ENCODE measurements at regions not wholly inside any gene's neighbourhood (a gene's known extent, or its start where the extent isn't known, plus 50 kb on each side); places are given as distances from the start of the nearest gene placed in this dataset.

- Mint-ChIP-seq H3K4me3 (no peak overlapping the region), H3K4me1 (no peaks in the 10 kb centered on the region), H3K27ac (no peak overlapping the region), H3K36me3 (ENCODE audit: low read depth) (no peaks in the 10 kb centered on the region), H3K9me3 (no peaks in the 10 kb centered on the region), H3K27me3 (peaks cover 6% of the 10 kb centered on the region)
- no peak for TF ChIP-seq CTCF (IDR thresholded peaks at IDR 0.05)
- ATAC-seq (ENCODE audit: low read depth), result no peak
- intact Hi-C loops (cut with micrococcal nuclease), result no loop called here
- ChIA-PET CTCF (no interaction called here), POLR2A (interaction anchor here (0.7 kb wide), 1 partner anchor 187 kb away, joined by 3 read pairs; no protein-coding TSS in a partner anchor)
- DNase-seq, result no peak
These were observed 401.5 kb upstream of the JARID2 start for GRCh38 chr6:14844411-14844810.

- ATAC-seq (ENCODE audit: low read depth), result no peak
- POLR2A ChIA-PET, result no interaction called here
- TF ChIP-seq CTCF (IDR thresholded peaks at IDR 0.05), result no peak
- intact Hi-C loops (cut with micrococcal nuclease), result no loop called here
- no peaks in the 10 kb centered on the region for H3K36me3 Mint-ChIP-seq (ENCODE audit: low read depth)
- H3K4me3 Mint-ChIP-seq, result no peak overlapping the region
- H3K27me3 Mint-ChIP-seq, result peaks cover 3% of the 10 kb centered on the region
- H3K27ac Mint-ChIP-seq, result no peak overlapping the region
- no peak for DNase-seq
- CTCF ChIA-PET, result no interaction called here
- H3K9me3 Mint-ChIP-seq, result no peaks in the 10 kb centered on the region
- H3K4me1 Mint-ChIP-seq, result no peaks in the 10 kb centered on the region
These were observed 397.9 kb upstream of the JARID2 start for GRCh38 chr6:14848019-14848418.

- Mint-ChIP-seq H3K36me3 (ENCODE audit: low read depth) (no peaks in the 10 kb centered on the region), H3K9me3 (no peaks in the 10 kb centered on the region), H3K27me3 (peaks cover 1% of the 10 kb centered on the region), H3K27ac (no peak overlapping the region), H3K4me1 (no peaks in the 10 kb centered on the region), H3K4me3 (no peak overlapping the region)
- CTCF ChIA-PET, result no interaction called here
- no peak for TF ChIP-seq CTCF (IDR thresholded peaks at IDR 0.05)
- intact Hi-C loops (cut with micrococcal nuclease), result no loop called here
- no peak for DNase-seq
- ATAC-seq (ENCODE audit: low read depth), result no peak
- POLR2A ChIA-PET, result no interaction called here
These were observed 396.7 kb upstream of the JARID2 start for GRCh38 chr6:14849185-14849584.

GRCh38 chr6:14851281-14851680 lies 394.6 kb upstream of the JARID2 start:
- Mint-ChIP-seq H3K27ac (no peak overlapping the region), H3K27me3 (peaks cover 1% of the 10 kb centered on the region), H3K4me3 (no peak overlapping the region), H3K4me1 (no peaks in the 10 kb centered on the region), H3K9me3 (no peaks in the 10 kb centered on the region), H3K36me3 (ENCODE audit: low read depth) (no peaks in the 10 kb centered on the region)
- ATAC-seq (ENCODE audit: low read depth) (no peak), DNase-seq (no peak)
- intact Hi-C loops (cut with micrococcal nuclease), result no loop called here
- ChIA-PET POLR2A (no interaction called here), CTCF (no interaction called here)
- no peak for TF ChIP-seq CTCF (IDR thresholded peaks at IDR 0.05)

GRCh38 chr6:14852375-14852774 lies 393.5 kb upstream of the JARID2 start:
- Mint-ChIP-seq H3K9me3 (no peaks in the 10 kb centered on the region), H3K36me3 (ENCODE audit: low read depth) (no peaks in the 10 kb centered on the region), H3K4me3 (no peak overlapping the region), H3K27me3 (peaks cover 1% of the 10 kb centered on the region), H3K27ac (no peak overlapping the region), H3K4me1 (peaks cover 5% of the 10 kb centered on the region)
- CTCF ChIA-PET, result no interaction called here
- TF ChIP-seq CTCF (IDR thresholded peaks at IDR 0.05), result no peak
- POLR2A ChIA-PET, result no interaction called here
- intact Hi-C loops (cut with micrococcal nuclease), result no loop called here
- ATAC-seq (ENCODE audit: low read depth) (no peak), DNase-seq (no peak)

Measured in activated B cell treated with CpG ODN at 0.5 μM for 24 hours (primary cell).